Mucosa of gallbladder (tissue), 1 donor: ENCODE measurements at regions not wholly inside any gene's neighbourhood (a gene's known extent, or its start where the extent isn't known, plus 50 kb on each side); places are given as distances from the start of the nearest gene placed in this dataset.
"Not testable (repeated sequence)": the region's sequence is repeated elsewhere in the genome, so short reads cannot be mapped to it uniquely, and the experiment has no call there.

ENCODE experiments used
- DNase-seq: peaks from one replicate; pipeline ENCODE4 v3.0.0-alpha.2; 2020; ENCODE audit warnings: low spot score
- donor health status: DM: no; HTN: no; CAD: no.

- no peak for DNase-seq
Measured at GRCh38 chr6:15171026-15171425, 74.8 kb upstream of the JARID2 start.

- no peak for DNase-seq
Measured at GRCh38 chr6:15176816-15177370, 69.0 kb upstream of the JARID2 start.

DNA sequence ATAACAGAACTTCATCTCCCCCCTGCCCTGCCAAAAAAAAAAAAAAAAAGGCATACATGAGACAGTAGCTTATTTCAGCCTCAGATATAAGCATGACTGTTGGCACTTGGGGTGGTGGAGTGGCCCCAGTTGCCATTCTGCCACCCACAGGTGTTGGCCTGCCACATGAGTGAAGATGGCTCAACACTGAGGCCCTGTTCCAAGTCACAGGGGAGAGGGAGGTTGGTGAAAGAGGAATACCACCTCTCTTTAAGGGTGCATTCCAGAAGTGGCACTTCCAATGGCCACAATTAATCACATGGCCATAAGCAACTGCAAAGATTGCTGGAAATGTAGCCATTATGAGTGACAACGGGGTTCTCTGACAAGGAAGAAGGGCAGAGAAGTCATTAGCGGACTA is 61.9 kb upstream of the JARID2 start:
- DNase-seq = no peak

DNA sequence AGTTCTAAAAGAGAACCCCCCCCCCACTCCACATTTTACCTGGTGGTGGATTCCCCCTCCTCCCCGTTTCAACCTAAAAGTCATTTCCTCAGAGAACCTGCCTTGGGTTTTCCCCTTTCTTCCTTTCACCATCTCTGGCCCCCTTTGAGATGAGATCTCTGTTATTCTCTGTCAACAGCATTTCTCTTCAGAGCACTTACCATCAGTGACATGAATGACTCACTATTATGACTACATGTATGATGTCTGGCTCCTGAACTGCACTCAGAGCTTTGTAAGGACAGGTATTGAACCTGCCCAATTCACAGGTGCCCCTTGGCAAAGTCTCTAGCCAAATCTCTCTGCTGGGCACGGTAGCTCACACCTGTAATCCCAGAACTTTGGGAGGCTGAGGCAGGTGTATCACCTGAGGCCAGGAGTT is 61.4 kb upstream of the JARID2 start:
- DNase-seq = no peak

DNA sequence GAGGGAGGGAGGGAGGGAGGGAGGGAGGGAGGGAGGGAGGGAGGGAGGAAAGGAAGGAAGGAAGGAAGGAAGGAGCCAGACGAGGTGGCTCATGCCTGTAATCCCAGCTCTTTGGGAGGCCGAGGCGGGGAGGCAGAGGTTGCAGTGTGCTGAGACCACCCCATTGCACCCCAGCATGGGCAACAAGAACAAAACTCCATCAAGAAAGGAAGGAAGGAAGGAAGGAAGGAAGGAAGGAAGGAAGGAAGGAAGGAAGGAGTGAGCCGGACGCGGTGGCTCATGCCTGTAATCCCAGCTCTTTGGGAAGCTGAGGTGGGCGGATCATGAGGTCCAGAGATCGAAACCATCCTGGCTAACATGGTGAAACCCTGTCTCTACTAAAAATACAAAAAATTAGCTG is 60.8 kb upstream of the JARID2 start:
- not testable (repeated sequence) for DNase-seq

- not testable (repeated sequence) for DNase-seq
Measured at GRCh38 chr6:15193451-15193850, 52.4 kb upstream of the JARID2 start.

DNA sequence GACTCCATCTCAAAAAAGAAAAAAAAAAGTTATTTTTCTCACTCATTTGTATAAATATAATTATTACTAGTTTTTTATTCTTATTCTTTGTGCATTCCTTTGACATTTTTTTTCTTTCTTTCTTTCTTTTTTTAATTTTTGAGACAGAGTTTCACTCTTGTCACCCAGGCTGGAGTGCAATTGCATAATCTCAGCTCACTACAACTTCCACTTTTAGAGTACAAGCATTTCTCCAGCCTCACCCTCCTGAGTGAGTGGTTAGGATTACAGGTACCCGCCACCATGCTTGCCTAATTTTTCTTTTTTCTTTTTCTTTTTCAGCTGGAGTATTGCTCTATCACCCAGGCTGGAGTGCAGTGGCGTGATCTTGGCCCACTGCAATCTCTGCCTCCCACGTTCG is 51.4 kb upstream of the JARID2 start:
- DNase-seq = no peak
